ENCODE measurements at regions not wholly inside any gene's neighbourhood (a gene's known extent, or its start where the extent isn't known, plus 50 kb on each side); places are given as distances from the start of the nearest gene placed in this dataset.

DNA sequence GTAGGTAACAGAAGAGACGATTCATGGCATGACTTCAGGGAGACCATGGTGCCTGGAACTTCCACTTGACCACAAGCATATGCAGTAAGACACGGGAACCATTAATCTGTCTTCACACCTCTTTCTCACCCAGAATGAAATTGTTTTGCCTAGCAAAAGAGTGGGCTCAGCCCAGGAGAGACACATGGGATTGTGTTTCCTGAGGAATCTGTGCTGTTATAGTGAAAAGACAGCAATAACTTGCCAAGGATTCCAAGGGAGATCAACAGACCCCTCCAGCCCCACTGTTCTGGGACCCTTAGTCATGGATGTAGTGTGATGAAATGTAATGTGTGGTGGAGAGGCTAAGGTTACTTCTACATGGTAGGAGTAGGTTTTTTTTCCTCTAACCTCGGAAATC lies 192.5 kb upstream of the NPVF start:
- TF ChIP-seq, protein P1, sequence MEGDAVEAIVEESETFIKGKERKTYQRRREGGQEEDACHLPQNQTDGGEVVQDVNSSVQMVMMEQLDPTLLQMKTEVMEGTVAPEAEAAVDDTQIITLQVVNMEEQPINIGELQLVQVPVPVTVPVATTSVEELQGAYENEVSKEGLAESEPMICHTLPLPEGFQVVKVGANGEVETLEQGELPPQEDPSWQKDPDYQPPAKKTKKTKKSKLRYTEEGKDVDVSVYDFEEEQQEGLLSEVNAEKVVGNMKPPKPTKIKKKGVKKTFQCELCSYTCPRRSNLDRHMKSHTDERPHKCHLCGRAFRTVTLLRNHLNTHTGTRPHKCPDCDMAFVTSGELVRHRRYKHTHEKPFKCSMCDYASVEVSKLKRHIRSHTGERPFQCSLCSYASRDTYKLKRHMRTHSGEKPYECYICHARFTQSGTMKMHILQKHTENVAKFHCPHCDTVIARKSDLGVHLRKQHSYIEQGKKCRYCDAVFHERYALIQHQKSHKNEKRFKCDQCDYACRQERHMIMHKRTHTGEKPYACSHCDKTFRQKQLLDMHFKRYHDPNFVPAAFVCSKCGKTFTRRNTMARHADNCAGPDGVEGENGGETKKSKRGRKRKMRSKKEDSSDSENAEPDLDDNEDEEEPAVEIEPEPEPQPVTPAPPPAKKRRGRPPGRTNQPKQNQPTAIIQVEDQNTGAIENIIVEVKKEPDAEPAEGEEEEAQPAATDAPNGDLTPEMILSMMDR (IDR thresholded peaks at IDR 0.05; ENCODE audit: control insufficient read depth, insufficient read depth, low read depth, low read length, missing control alignments), result no peak
- no peak for DNase-seq (ENCODE audit: low read depth)

DNA sequence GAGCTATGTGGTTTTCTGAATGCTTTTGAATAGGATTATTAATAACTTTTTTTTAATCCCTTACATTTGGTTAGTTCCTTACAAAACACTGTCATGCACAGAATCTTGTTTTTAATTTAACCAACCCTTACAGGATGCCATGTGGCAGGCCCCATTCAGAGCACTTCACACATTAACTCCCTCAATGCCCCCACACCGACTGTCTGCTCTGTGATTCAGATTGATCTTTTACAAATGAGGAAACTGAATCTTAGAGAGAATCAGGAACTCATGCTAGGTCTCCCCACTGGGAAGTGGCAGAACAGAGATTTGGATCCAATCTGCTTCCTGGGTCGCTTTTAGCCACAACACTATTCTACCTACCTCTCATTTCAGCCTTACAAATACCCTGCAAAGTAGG lies 195.8 kb upstream of the NPVF start:
- H3K4me3 ChIP-seq (ENCODE audit: control insufficient read depth, low read depth, low read length), result no peak overlapping the region
- TF ChIP-seq, protein P1 (IDR thresholded peaks at IDR 0.05; ENCODE audit: control insufficient read depth, insufficient read depth, low read depth, low read length, missing control alignments), result no peak
- no peak for DNase-seq (ENCODE audit: low read depth)

More for the DNA sequence above, 192.5 kb upstream of the NPVF start:
- no peak overlapping the region for H3K4me3 ChIP-seq (ENCODE audit: control insufficient read depth, low read depth, low read length)

GRCh38 chr7:25424855-25425254 lies 196.6 kb upstream of the NPVF start:
- DNase-seq (ENCODE audit: low read depth), result no peak
- TF ChIP-seq, protein P1 (IDR thresholded peaks at IDR 0.05; ENCODE audit: control insufficient read depth, insufficient read depth, low read depth, low read length, missing control alignments), result no peak
- no peak overlapping the region for H3K4me3 ChIP-seq (ENCODE audit: control insufficient read depth, low read depth, low read length)

DNA sequence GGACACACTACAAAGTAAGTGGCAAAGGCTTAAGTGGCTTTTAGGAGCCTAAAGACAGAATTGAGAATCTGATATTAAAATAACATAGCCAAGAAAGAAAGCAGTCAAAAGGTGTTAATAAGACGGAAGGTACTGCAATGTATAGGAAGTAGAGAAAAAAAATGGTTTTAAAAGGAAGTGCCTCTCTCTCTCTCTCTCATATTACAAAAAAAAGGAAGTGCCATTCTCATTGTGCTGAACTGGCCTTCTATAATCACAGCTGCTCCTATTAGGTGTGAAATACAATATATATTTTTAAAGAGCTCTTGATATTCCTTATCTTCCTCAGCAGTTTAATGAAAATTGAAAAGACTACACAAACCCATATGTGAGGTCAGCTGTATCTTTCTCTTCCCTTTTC lies 199.4 kb upstream of the NPVF start:
- DNase-seq (ENCODE audit: low read depth), result no peak
- H3K4me3 ChIP-seq (ENCODE audit: control insufficient read depth, low read depth, low read length), result no peak overlapping the region
- TF ChIP-seq, protein P1 (IDR thresholded peaks at IDR 0.05; ENCODE audit: control insufficient read depth, insufficient read depth, low read depth, low read length, missing control alignments), result no peak

DNA sequence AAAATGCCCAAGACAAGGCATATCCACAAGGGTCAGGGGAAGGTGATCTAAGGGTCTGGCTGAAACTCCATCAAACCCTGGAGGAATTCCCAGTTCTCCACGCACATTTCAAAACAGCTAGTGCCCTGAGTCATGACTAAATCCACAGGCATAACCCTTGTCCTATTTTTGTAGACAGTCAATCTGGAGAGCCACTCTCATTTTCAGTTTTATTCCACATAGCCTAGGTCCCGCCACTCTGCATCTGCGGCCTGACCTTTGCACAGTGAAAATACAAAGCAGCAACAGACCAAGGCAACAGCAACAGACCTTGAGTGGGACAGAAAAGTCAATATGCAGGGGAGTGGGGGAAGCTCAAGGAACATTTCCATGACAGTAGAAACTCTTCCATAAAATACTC lies 201.4 kb upstream of the NPVF start:
- TF ChIP-seq, protein P1 (IDR thresholded peaks at IDR 0.05; ENCODE audit: control insufficient read depth, insufficient read depth, low read depth, low read length, missing control alignments), result no peak
- H3K4me3 ChIP-seq (ENCODE audit: control insufficient read depth, low read depth, low read length), result no peak overlapping the region
- DNase-seq (ENCODE audit: low read depth), result no peak

GRCh38 chr7:25430200-25430931 lies 202.1 kb upstream of the NPVF start:
- no peak for DNase-seq (ENCODE audit: low read depth)
- TF ChIP-seq, protein P1 (IDR thresholded peaks at IDR 0.05; ENCODE audit: control insufficient read depth, insufficient read depth, low read depth, low read length, missing control alignments), result no peak
- no peak overlapping the region for H3K4me3 ChIP-seq (ENCODE audit: control insufficient read depth, low read depth, low read length)
